HG02981 (cell line): ENCODE measurements at regions not wholly inside any gene's neighbourhood (a gene's known extent, or its start where the extent isn't known, plus 50 kb on each side); places are given as distances from the start of the nearest gene placed in this dataset.

ENCODE experiments used
- ATAC-seq: cut with Tn5 transposase; IDR thresholded peaks from one replicate; pipeline ENCODE4 v1.9.1; 2021; ENCODE audit warnings: mild to moderate bottlenecking, moderate library complexity; ENCODE audit not compliant: unreplicated experiment

DNA sequence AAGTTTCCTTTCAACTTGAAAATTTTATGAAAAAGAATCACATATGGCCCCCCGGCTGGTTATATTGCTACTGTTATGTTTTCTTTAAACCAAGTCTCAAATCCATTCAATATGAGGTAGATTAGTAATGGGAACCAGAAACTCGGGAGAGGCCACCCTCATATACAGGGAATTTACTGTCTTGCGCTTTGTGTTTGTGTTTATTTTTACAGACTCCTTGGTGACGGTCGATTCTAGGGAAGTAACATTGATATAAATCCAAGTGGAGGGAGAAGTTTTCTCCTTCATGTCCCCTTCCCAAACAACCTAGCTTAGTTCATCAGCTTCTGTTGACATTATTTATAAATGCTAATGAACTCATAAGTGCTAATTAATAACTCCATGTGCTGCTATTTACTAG lies 163.5 kb upstream of the LMO4 start:
- ATAC-seq, result no peak

DNA sequence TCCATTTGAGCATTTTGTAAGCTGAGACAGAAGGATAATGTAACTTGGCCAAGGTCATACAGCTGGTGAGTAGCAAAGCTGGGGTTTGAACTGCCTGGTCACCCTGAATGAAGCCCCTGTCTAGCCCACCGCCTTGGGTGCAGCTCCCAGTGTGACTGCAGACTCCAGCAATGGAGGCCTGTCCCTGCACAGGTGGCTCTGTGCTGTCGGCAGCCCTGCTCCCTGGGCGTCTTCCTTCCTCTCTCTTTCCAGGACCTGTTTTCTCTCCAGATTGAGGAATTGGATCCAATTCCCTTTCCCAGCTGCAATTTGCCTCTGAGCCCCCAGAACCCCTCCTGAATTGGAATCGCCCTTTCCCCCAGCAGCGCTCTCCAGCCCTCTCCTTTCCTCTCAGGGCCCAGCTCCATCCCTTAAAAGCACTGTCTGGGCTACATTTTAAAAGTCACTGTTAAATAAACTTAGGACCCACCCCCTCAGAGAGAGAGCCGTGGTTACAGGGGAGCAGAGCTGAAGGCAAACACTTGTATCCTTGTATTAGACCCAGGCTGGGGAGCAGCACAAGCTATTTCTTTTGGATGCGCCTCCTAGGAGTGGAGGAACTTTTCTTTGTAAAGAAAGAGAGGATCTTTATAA lies 161.4 kb upstream of the LMO4 start:
- ATAC-seq, result no peak

DNA sequence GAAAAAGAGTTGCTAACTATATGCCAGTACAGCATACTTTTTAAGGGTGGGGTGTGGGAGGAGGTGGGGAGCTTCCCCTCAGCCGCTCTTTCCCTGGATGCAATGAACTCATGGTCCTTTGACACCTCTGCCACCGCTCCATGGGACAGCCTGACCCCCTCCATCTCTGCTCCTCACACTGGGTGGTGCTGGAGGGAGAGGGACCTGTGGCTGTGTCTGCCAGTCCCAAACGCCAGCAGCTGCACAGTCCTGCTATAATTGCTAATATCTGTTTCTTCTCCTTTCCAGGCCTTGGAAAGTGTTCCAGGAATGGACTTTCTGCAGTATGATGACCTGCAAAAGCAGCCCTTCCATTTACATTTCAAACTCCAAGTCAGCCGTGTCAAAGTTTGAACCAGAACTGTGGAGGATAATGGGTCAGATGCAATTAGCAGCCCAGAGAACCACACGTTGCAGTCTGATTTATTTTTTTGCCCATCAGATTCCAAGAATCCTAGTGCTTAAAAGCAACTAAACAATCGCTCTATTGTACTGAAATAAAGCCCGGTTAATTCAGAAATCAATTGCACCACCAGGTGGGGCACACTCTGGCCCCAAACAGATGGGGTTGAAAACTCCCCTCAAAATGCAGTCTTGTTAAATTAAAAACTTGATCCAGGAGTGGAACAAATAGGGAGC lies 160.7 kb upstream of the LMO4 start:
- no peak for ATAC-seq

DNA sequence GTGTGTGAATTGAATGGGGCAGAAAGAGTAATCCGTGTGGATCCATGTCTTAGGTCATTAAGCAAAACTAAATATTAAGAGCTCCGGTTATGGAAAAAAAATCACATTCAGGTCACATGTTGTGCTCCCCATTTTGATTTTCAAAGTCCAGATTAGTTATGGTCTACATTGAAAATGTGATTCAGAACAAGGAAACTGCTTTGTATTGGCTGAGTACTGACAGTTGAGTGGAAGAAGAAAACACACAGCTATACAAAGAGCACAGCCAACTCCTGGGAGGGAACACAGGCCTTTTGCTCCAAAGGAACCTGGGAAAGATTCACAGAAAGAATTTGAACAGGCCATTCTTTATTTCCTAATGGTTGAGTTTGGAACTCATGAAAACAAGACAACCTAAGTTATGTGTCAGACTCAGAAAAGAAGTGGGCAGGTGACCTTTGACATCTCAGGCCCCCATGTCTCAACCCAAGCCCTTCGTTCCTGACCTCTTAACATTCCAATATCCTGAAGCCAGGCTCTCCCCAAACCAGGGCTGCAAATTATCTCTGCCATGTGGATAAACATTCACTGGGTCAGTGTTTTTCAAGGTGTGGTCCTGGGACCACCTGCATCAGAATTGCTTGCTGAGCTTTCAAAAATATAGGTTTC lies 159.3 kb upstream of the LMO4 start:
- no peak for ATAC-seq

DNA sequence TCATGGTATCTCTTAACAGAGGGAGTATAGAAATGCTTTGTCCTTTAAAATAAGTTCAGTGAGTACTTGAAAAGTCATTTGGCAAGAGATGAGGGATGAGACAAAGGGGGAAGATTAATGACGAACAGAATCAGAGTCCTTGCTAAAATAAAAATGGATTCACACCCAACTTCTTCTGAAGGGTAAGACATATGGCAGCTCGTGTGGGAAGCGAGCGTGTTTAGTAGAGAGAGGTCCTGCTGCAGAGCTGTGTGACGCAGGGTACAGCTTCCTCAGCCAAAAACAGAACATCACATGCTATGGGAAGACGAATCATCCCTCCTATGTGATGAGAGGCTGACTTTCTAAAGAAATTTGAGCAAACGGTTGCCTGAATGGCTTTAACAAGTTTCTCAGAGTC lies 158.5 kb upstream of the LMO4 start:
- no peak for ATAC-seq

DNA sequence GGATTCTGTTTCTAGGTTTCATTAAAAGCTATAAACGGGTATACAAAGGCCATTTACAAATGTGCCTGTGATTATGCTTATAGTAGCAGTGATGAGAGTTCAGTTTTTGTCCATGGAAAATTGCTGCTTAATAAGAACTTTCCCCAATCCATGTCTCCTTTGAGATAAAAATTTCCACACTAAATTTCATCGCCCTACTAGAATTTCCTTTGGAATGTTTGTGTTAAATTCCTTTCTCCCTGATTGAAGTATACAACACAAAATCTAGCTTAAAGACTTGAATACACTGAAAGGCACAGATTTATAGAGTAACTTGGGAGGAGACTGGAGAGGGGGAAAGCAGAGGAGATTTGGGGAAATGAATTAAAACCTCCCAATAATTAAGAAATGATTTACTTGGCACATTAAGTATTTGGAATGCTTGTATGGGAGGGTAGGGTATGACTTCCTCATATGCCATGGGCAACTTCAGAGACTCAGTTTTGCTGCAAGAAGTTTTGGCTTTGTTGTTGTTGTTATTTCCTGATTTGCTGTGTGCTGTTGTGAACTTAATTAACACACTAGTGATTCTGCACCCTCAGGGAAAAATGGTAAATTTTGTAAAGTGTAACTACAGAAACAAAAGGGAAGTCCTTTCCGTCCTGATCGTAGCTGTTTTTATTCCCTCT lies 157.6 kb upstream of the LMO4 start:
- ATAC-seq, result no peak

DNA sequence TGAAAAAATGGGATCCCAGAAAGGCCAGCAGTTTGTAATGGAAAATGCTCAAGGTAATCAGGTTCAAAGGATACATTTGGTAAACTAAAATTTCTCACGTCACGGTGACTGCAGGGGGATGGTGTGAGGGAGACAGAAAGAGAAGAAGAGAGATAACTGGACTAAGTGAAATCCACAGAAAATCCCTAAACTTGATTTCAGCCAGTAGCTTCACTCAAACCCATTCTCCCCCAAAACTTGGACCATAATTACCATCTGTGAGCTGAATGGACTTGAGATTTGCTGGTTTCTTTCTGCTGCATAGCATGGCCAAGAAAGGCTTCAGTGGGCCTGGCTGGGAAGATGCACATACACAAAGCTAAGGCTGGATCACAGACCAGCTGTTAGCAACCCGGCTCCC lies 155.4 kb upstream of the LMO4 start:
- no peak for ATAC-seq

DNA sequence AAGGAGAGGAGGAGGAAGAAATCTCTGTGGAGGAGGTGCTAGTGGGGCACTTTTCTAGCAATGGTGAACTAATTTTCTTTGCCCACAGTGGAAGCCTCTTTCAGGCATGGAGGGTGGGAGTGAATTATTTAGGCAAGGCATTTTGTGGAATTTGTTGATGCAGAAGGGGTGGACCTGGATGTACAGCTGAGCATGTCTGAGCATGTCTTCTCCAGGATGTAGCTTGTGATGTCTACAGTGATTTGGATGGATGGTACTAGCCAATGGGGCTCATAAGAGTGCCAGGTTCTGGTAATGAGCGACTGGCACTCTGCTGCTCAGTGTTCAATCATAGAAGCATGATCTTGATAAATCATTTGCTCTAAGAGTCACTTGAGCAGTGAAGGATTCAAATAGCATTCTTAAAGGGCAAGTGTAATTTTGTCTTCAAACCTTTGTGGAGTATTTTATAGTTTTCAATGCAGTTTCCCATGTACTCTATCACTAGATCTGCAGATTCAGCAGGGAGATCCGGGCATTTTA lies 153.9 kb upstream of the LMO4 start:
- ATAC-seq, result no peak

DNA sequence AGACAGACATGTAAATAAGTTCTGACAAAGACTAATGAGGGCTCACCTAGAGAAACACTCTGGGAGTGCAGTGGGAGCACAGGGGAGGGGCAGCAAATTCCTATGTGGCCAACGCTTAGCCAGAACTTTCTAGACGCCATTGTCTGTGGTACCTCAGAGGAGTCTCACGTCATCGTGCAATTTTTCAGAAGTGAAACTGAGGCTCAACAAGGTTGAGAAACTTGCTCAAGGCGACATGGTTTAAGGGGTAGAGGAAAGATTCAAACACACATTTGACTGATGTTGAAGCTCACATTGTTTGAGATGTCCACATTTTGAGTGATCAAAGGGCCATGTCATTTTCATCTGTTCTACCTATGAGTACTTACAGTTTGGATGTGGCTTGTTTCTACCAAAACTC lies 152.6 kb upstream of the LMO4 start:
- ATAC-seq, result no peak

DNA sequence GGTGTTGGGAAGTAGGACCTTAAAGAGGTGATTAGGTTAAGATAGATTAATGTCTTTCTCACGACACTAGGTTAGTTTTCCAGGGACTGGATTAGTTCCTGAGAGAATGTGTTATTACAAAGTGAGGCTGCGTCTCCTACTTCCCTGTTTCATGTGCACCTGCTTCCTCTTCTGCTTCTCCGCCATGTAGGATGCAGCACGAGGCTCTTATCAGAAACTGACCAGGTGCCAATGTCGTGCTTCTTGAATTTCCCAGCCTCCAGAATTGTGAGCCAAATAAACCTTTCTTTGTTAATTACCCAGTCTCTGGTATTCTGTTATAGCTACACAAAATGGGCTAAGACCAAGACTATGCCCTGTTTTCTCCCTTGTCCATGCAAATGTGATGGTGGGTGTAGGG lies 152.2 kb upstream of the LMO4 start:
- no peak for ATAC-seq

DNA sequence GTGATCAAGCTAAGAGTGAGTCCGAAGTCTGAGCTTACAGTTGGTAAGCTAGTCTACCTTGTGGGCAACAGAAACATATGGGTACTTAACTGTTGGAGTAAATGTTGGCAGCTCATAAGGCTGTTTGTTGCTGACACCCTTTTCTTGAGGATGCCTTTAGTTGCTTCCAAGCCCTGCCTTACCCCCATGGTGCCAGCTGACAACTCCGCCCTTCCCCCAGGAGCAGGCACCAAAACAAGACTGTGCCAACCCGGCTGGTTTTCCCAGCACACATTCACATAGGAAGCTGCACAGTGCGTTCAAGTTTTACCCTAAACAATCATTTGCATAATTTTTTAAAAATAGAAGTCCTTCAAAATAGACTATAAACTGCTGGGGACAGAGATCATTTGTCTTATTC lies 150.2 kb upstream of the LMO4 start:
- ATAC-seq, result no peak

DNA sequence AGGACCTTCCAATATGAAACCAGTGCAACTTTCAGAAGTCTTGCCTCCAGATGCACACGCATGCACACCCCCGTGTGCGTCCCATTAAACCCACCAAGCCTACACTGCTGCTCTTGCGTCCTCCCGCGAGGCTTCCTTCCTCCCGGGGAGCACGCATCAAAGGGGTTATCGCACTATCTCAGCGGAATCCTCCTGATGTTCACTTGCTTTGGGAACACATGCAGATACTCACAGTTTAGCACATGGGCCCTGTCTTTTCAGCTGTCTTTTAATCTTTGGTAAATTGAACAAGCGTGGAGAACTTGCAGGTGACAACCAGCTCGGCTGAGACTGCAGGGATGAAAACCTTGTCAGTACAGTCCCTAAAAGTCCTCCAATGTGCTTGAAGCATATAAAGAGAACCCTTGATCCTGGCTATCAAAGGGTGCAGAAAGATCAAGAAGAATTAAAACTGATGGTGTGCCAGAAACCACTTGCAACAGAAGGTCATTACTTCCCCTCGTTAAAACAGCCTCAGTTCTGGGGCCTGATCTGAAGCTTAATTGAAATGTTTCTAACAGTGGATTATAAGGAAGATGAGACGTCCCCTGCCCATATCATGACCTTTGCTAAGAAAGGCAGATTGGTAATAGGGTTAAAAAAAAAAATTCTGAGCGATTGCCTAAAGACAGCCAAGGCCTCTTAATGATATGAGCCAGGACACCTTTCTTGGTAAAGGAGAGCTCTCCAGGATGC lies 149.4 kb upstream of the LMO4 start:
- ATAC-seq, result no peak

DNA sequence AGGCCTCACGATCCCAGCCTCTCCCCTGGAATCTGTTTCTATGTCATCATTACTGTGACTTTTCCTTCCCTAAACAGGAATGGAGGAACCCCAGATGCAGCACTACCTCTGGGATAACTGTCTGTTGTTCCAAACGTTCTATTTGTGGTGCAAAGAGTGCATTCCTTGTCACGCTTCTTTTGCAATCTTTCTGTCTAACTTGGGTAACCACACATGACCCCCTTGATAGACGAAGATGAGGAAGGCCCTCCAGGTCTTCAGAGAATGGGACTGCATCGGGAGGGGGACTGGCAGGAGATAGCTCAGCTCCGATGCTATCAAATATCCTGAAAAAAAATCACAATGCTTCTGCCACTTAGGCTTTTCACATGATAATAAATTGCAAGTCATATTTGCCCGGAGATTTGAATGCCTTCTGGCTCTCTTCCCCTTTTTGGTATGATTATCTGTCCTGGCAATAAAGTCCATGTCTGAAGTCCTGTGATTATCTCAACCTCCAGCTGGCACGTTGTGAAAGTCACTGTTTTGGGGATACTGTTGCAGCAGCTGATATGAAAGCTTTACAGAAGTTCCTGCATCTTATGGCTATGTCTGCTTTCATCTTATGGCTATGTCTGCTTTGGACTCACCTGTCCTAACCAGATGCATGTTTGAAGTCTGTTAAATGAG lies 148.7 kb upstream of the LMO4 start:
- ATAC-seq, result no peak

DNA sequence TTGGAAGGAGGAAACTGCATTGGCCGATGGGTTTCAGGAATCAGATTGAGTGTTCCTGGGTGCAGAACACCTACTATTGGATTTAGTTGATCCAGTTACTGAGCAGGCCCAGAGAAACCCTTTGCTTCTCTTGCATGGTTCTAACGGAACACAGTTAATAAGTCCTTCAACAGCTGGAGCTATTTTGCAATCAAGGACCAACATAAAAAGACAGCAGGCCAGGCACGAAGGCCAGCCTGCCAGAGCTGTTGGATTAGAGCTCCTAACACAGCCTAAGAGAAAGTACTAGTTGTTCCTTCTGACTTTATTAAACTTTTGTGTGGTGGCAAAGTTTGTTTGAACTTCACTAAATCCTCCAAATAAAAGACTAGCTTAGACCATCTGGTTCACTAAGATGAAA lies 148.0 kb upstream of the LMO4 start:
- ATAC-seq, result no peak

DNA sequence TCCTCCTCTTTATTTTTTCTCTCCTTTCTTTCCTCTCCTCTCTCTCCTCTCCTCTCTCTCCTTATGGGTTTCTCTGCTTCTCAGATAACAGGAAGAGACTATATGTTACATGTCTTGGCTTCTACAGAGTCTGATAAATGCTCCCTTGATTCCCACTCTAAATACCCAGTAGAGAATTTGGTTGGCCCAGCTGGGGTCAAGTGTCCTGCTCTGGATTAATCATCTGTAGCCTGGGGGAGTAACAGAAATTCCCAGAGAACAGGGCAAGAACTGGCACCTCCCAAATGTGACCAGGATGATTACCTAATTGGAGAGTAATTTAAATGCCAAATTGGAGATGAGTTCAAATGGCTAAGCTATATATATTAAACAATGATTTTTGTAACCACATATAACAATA lies 146.1 kb upstream of the LMO4 start:
- ATAC-seq, result no peak

DNA sequence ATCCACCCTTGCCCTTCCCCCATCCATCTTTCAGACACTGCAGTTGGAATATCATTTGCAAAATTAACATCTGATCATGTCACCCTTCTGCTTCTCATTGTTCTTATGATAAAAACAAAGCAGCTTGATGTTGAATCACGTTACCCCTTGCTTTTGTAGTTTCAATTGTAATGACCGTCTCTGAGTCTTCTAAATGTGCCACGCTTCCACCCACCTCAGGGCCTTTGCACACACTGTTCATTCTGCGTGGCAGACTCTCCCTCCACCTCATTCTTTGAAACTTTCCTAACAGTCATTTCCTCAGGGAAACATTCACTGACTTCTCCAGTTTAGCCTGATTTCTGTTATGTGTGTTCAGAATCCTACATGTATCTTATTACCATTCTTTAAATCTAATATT lies 143.6 kb upstream of the LMO4 start:
- ATAC-seq, result no peak

DNA sequence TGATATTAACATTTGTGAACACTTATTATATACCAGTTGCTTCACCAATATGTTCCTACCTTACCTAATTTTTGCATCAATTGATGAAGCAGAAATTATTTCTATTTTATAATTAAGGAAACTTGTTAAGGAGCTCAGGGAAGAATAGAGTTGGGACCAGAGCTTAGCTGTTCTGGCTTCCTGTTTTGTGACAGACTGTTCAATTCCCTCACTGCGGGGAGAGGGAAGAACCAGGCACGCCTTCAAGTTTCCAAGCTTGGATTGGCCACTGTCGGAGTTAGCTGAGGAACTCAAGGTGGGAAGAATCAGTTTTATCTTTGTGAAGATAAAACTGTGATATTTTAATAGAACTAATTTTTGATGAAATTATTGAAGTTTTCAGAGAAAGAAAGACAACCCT lies 142.3 kb upstream of the LMO4 start:
- ATAC-seq, result no peak

DNA sequence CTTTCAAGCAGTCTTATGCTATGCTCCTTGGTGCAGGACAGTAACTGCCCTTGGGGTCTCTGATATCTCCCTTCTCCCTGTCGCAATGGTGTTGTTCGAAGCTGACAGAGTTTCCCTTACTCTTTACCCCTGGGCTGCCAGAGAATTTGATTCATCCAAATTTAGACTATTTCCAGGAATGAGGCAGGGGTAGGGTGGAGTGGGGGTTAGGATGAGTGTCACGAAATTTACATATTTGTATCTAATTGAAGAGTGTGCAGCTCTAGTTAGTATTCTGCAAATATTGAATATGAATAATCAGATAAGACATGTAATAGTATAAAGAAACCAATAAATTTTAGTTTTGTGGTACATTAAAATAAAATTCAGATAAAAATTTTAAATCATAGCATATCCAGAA lies 140.0 kb upstream of the LMO4 start:
- ATAC-seq, result no peak

DNA sequence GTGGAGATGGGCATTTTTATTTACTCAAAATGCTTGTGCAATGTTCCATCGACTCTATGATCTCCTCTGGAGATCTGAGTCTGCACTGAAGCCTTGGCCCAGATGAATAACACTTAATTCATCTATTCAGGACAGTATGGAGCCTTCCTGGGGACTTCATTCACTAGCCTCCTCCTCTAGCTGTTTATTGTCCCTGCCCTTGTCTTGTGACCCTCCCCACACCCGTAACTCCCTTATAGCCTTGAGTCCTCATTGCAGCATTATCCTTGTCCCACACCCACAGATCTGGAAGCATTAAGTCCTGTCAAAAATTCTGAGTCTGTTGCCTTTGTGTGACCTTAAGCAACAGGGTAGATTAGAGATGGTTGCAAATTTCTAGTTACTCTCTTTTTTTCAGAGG lies 138.3 kb upstream of the LMO4 start:
- no peak for ATAC-seq

DNA sequence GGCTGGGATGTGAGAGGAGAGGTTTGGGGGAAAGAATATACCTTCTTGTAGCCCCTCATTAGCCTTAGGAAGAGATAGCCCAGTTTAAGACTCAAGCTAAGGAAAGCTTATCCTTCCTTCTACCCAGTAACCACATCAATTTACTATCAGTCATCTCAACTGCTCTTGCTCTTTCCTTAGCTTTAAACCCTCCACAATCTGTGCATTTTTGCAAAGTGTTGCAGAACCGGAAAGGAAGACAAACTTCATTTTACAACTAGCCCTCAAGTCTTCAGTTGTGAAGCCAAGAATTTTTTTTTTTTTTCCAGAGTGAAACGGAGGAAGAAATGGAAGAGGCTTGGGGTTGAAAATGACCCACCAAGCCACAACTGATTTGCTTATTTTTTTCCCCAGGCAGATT lies 137.0 kb upstream of the LMO4 start:
- ATAC-seq, result no peak
